HFFc6 (cell line): ENCODE measurements at regions not wholly inside any gene's neighbourhood (a gene's known extent, or its start where the extent isn't known, plus 50 kb on each side); places are given as distances from the start of the nearest gene placed in this dataset.

Experiments
- DNase-seq: peaks from one replicate; pipeline ENCODE4 v3.0.0-alpha.2; 2018
- H3K27ac Mint-ChIP-seq: 2 replicates; pipeline ENCODE4 v1.8.0; 2020; ENCODE audit warnings: mild to moderate bottlenecking, mixed read lengths
- H3K27me3 Mint-ChIP-seq: 2 replicates; pipeline ENCODE4 v1.8.0; 2021; ENCODE audit warnings: mild to moderate bottlenecking, moderate library complexity, mixed read lengths; ENCODE audit not compliant: insufficient read depth
- H3K36me3 Mint-ChIP-seq: 2 replicates; pipeline ENCODE4 v1.8.0; 2021; ENCODE audit warnings: low read depth, mixed read lengths
- H3K4me1 Mint-ChIP-seq: 2 replicates; pipeline ENCODE4 v1.8.0; 2020; ENCODE audit warnings: low read depth, mixed read lengths
- H3K4me3 Mint-ChIP-seq: 2 replicates; pipeline ENCODE4 v1.8.0; 2020; ENCODE audit warnings: mild to moderate bottlenecking, moderate library complexity, mixed read lengths
- H3K9me3 Mint-ChIP-seq: 2 replicates; pipeline ENCODE4 v1.8.0; 2020; ENCODE audit warnings: mild to moderate bottlenecking, mixed read lengths
- TF ChIP-seq, protein P1 (sequence below): fragments of 200-600 bp; sonication (generic); IDR thresholded peaks from 2 replicates; pipeline ENCODE4 v1.5.0; 2021; ENCODE audit warnings: antibody characterized with exemption, mild to moderate bottlenecking

DNA sequence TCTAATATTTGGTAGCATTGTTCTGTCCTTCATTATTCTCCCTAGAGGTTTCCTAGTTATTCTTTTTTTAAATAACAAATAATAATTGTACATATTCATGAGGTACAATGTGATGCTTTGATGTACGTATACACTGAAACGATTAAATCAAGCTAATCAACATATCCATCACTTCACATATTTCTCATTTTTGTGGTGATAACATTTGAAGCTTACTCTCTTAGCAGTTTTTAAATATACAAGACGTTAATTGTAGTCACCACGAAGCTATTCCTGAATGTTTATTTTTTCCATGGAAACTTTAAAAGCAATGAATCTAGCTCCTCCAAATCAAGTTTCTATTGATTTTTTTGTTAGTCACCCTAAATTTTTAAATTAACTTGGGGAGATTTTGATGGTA is 81.1 kb upstream of the PRNP start:
- Mint-ChIP-seq H3K9me3 (no peaks in the 10 kb centered on the region), H3K27ac (peak overlapping the region; percentile 34), H3K27me3 (no peaks in the 10 kb centered on the region; the same call in 1 of the 2 replicates), H3K4me1 (peaks cover 70% of the 10 kb centered on the region), H3K4me3 (no peak overlapping the region; the same call in 1 of the 2 replicates), H3K36me3 (no peaks in the 10 kb centered on the region)
- TF ChIP-seq, protein P1, sequence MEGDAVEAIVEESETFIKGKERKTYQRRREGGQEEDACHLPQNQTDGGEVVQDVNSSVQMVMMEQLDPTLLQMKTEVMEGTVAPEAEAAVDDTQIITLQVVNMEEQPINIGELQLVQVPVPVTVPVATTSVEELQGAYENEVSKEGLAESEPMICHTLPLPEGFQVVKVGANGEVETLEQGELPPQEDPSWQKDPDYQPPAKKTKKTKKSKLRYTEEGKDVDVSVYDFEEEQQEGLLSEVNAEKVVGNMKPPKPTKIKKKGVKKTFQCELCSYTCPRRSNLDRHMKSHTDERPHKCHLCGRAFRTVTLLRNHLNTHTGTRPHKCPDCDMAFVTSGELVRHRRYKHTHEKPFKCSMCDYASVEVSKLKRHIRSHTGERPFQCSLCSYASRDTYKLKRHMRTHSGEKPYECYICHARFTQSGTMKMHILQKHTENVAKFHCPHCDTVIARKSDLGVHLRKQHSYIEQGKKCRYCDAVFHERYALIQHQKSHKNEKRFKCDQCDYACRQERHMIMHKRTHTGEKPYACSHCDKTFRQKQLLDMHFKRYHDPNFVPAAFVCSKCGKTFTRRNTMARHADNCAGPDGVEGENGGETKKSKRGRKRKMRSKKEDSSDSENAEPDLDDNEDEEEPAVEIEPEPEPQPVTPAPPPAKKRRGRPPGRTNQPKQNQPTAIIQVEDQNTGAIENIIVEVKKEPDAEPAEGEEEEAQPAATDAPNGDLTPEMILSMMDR: no peak
- no peak for DNase-seq

DNA sequence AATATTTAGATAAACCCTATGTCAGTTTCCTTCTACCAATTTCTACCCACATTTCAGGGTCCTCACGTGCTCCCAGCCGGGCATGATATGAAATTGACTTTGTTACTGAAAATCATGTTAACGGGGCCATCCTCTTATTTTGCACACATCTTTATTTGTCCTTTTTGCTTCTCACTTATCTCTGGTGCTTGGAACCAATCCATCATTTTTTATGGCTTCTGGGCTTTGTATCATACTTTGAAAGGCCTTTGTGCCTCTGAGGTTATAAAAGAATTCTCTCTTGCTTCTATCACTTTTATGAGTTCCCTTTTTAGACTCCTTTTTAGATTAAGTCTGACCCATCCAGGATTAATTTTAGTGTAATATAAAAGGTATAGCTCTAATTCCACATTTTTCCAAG is 81.7 kb upstream of the PRNP start:
- H3K9me3 Mint-ChIP-seq: no peaks in the 10 kb centered on the region
- H3K27me3 Mint-ChIP-seq: no peaks in the 10 kb centered on the region; the same call in 1 of the 2 replicates

DNA sequence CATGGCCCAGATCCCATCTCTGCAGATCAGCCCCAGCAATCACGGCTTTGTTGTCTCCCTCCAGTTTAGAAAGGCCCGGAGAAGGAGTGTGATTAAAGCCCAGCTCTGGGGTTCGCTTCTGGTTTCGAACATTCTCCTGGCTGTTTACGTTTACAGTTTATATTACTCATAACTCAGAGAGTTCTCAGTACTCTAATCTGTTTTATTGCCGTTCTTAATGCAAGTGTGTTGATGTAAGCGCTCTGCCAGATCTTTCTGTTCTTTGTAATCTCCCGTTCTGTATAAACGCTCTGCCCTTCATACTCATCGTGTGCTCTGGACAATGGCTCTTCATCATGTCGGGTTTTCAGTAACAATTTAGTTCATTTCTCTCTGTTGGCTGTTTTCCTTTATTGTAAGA is 82.5 kb upstream of the PRNP start:
- H3K4me1 Mint-ChIP-seq: peaks cover 70% of the 10 kb centered on the region
- TF ChIP-seq, protein P1: no peak
- H3K36me3 Mint-ChIP-seq: no peaks in the 10 kb centered on the region
- peak; percentile 82 for DNase-seq
- H3K27ac Mint-ChIP-seq: peak overlapping the region; percentile 73
- H3K27me3 Mint-ChIP-seq: no peaks in the 10 kb centered on the region; the same call in 1 of the 2 replicates
- peak overlapping the region; percentile 68 for H3K4me3 Mint-ChIP-seq
- H3K9me3 Mint-ChIP-seq: no peaks in the 10 kb centered on the region

More for the DNA sequence above, 81.7 kb upstream of the PRNP start:
- TF ChIP-seq, protein P1: no peak
- Mint-ChIP-seq H3K4me1 (peaks cover 70% of the 10 kb centered on the region), H3K36me3 (no peaks in the 10 kb centered on the region), H3K4me3 (peak overlapping the region; percentile 29; the same call in 1 of the 2 replicates), H3K27ac (peak overlapping the region; percentile 0)
- DNase-seq: peak; percentile 54

DNA sequence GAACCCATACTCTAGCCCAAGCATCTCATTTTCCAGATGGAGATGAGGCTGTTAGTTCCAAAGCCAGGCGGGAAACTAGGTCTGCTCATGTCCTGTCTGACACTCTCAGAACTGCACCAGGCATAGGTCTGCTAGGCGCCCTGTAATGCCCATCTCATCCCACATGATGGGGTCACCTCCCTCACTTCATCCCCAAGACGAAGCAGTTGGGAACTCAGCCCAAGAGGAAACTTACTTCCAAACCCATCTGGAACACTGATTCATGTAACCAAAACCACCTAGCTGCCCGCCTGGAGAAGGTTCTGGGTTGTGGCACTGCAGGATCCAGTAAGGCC is 84.0 kb upstream of the PRNP start:
- peak overlapping the region; percentile 34; the same call in 1 of the 2 replicates for H3K27ac Mint-ChIP-seq
- H3K36me3 Mint-ChIP-seq: no peaks in the 10 kb centered on the region
- TF ChIP-seq, protein P1: peak; percentile 38; the same call in 1 of the 2 replicates
- H3K4me1 Mint-ChIP-seq: peaks cover 62% of the 10 kb centered on the region
- no peaks in the 10 kb centered on the region; the same call in 1 of the 2 replicates for H3K27me3 Mint-ChIP-seq
- H3K4me3 Mint-ChIP-seq: peak overlapping the region; percentile 5; the same call in 1 of the 2 replicates
- peak; percentile 28 for DNase-seq
- no peaks in the 10 kb centered on the region for H3K9me3 Mint-ChIP-seq

DNA sequence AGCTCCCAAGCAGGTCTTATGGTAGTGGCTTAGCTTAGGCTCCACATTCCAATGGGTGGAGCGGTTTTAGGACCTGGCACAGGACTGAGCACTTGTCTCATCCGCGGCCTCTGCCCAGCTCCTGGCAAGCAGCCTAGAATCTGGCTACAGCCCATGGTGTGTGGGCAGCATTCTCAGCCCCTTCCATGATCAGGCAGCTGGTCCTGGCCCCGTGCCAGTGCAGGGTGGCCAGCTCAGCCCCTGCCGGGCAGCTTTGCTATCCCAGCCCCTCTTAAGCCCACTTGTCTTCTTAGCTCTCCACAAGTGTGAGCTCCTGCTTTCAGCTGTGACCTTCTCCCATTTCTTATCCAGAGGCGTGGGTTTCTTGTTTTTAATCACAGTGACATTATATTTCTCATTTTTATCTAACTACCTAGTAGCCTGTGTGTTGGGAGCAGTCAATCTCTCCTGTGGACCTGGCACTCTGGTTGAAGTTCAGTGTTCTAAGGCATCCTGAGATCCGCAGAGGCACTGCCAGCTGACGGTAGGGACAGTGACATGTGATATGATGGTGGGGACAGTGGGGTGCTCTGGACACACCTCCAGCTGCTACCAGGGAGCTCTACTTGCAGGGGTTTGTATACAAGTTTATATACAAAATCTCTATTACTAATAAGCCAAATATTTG is 84.5 kb upstream of the PRNP start:
- DNase-seq: no peak
- no peaks in the 10 kb centered on the region for H3K36me3 Mint-ChIP-seq
- peak overlapping the region; percentile 34 for H3K27ac Mint-ChIP-seq
- no peaks in the 10 kb centered on the region for H3K9me3 Mint-ChIP-seq
- TF ChIP-seq, protein P1: no peak
- H3K27me3 Mint-ChIP-seq: no peaks in the 10 kb centered on the region; the same call in 1 of the 2 replicates
- peaks cover 61% of the 10 kb centered on the region for H3K4me1 Mint-ChIP-seq
- peak overlapping the region; percentile 5; the same call in 1 of the 2 replicates for H3K4me3 Mint-ChIP-seq
